GM19463 (cell line): ENCODE measurements at regions not wholly inside any gene's neighbourhood (a gene's known extent, or its start where the extent isn't known, plus 50 kb on each side); places are given as distances from the start of the nearest gene placed in this dataset.
"Not testable (repeated sequence)": the region's sequence is repeated elsewhere in the genome, so short reads cannot be mapped to it uniquely, and the experiment has no call there.

Experiments
- ATAC-seq: cut with Tn5 transposase; IDR thresholded peaks from one replicate; pipeline ENCODE4 v1.9.1; 2021; ENCODE audit warnings: mild to moderate bottlenecking, moderate library complexity; ENCODE audit not compliant: unreplicated experiment

DNA sequence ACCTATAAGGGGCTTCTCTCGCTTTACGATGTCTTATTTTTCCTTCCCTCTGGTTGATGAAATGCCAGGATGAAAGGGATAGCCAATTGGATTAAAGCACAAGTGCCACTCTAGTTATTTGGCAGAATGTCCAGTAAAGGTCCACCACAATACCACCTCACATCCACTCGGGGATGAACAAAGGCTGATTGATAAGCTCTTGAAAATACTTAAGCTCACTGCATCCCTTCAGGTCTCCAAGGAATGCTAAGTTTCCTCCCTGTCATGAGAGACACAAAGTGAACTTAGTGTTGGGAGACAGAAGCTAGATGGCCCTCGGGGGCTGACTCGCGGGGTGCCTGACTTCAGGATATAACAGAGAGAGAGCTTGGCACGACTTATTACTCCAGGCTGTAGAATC, 185.9 kb upstream of the ZNF644 start:
- not testable (repeated sequence) for ATAC-seq

DNA sequence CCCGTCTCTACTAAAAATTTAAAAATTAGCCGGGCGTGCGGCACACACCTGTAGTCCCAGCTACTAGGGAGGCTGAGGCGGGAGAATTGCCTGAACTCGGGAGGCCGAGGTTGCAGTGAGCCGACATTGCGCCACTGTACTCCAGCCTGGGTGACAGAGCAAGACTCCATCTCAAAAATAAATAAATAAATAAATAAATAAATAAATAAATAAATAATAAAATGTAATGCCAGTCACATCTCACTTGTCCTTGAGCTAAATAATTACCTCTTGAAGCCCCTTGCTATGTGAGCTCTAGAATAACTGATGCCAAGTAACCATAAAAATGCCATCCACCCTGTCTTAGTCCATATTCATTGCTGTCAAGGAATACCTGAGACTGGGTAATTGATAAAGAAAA, 182.3 kb upstream of the ZNF644 start:
- ATAC-seq: not testable (repeated sequence)

DNA sequence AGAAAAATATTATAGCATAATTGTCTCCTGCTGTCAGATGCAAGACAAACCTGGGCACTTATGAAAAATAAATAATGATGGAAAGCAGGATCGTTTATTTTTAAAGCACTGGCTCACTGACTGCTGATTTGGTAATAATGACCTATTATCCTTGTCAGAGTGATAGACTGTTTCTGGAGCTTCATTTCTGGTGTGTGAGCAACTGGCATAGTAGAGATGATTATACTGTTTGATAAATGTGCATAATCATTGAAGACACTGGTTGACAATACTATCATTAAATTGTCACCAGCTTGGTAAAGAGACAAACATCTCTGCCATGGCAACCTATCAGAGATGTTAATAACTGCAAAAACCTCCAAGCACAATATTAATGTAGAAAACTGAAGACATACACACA, 179.9 kb upstream of the ZNF644 start:
- no peak for ATAC-seq

DNA sequence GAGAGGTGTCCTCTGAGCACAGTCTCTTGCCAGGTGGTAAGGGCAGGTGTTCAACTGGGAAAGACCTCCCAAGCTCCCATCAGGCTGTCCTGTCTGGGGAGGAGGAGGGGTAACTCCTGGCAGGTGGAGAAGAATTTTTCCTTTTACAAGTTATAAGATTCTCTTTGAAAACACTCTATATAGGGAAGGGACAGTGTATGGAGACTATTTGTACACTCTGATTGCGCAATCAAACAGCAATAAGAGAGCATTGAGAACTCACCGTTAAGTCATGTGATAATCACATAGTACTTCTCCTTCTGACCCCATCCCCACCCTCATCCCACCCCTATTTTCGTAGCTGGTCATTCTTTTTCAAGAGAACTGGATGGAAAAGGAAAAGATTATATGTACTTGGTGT, 179.3 kb upstream of the ZNF644 start:
- ATAC-seq: no peak

DNA sequence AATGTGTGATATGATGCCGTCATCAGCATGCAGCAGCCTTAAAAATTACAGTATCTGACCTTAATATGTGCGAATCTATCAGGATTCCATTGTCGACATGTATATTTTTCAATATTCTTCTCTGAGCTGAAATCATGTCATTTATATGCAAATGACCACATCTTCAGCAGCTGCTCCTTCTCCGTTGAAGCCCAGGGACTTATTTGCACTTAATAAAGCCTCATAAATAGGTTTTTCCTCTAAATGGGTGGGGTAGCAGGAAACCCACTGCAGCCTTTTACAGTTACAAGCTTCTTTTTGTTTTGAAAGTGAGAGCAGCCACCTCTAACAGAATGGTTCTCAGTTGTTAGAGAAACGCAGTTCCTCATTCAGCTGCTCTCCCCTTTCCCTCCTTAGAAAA, 178.8 kb upstream of the ZNF644 start:
- ATAC-seq: no peak

DNA sequence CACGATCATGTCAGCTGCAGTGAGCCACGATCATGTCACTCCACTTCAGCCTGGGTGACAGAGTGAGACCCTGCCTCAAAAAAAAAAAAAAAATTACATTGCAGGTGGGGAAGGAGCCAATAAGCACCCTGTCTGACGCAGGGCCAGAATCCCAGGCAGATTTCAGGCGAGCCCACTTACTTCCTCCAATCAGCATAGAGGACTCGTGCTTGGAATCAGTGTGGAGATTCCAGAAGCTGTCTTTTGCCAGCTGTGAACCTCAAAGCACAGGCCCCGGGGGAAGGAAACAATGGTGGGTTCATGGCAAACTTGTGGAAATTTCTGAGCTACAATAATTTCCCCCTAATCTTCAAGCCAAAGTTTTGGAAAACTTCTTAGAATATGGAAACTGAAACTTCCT, 178.2 kb upstream of the ZNF644 start:
- ATAC-seq: no peak

DNA sequence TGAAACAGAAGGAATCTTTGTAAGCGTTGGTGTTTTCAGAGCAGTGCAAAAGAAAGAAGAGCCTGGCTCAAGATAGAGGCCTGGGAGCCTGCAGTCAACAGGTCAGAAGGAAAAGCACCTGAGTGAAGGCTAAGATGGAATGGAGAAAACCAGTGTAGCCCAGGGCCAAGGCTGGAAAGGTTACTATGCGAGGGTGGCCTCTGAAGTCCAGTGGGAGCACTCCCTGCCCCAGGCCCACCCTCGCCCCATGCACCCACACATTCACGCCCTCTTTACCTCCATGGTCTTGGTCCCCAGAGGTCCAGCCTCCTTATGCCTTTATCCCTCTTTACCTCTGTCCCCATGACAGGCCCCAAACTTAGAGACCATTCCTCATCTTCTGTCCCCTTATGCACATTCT, 169.2 kb upstream of the ZNF644 start:
- ATAC-seq: no peak

DNA sequence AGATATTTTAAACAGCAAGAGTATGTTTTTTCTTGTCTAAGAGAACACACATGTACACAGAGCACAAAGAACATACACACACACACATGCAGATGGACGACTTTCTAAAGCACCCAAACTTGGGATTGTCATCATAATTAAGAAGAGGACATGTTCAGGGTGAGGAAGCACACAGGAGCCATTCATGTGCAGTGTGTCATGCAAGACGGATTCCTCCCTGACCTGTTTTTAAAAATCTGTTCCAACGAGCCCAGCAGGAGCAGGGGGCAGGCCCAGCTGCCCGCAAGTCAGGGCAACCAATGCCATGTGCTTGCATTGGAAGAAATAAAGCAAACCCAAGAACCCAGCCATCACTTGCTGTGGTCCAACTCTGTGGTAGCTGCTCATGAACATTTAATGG, 167.3 kb upstream of the ZNF644 start:
- no peak for ATAC-seq

DNA sequence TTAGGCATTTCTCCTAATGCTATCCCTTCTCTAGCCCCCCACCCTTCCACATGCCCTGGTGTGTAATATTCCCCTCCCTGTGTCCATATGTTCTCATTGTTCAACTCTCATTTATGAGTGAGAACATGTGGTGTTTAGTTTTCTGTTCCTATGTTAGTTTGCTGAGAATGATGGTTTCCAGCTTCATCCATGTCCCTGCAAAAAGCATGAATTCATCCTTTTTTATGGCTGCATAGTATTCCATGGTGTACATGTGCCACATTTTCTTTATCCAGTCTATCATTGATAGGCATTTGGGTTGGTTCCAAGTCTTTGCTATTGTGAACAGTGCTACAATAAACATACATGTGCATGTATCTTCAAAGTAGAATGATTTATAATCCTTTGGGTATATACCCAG, 161.0 kb upstream of the ZNF644 start:
- not testable (repeated sequence) for ATAC-seq

DNA sequence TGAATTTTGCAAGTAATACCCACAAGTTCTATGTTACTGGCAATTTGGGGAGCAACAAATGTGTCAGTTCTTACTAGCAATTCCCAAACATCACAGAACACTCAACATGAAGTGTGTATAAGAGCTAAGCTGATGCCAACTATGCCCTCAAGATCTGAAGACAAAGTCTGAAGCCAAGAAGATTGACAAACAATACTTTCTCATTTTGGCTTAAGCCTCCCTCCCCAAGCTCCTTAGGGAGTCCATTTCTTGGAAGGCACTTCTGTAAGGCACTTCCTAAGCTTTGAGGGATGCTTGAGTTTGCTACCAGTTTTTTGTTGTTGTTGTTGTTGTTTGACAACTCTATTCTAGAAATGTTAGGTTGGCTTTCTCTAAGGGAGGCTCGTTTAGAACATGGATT, 154.4 kb upstream of the ZNF644 start:
- no peak for ATAC-seq

DNA sequence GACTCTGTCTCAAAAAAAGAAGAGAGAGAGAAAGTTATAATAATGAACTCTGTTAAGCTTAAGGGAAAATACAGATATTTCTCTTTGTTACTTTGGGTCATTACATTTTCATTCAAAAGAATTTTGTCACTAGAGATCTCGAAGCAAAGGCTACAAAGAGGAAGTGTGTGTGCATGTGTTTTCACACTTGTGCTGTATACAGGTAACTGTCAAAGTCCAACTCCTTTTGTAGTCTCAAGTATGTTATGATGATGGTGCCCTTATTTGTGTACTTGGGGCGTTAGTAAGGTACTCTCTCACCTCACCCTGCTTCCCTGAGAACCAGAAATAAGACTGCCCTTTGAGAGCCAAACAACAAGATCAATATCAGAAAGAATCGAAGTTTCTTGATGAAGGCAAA, 152.9 kb upstream of the ZNF644 start:
- ATAC-seq: no peak

DNA sequence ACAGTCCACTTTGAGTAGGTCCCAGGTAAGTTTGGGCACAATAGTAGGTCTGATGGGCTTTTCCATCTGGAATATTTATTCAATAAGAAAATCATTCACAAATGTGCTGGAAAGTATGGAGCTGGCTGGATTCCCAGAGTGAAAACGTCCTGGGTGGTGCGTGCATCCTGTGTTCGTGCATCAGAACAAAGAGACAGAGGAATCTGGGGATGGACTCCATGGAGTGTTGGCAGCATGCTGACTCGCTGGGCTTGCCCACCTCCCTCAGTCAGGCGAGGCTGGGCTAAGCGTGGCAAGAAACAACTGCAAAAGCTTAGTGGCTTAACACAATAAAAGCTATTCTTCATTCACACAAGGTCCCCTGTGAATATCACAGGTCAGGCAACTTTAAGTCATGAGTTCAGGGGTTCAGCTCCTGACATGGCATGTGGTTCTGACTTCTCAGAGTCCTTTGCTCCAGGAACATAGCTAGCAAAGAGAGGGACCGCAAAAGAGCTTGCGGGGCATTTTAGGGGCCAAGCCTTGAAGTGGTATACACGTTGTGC, 151.6 kb upstream of the ZNF644 start:
- no peak for ATAC-seq

DNA sequence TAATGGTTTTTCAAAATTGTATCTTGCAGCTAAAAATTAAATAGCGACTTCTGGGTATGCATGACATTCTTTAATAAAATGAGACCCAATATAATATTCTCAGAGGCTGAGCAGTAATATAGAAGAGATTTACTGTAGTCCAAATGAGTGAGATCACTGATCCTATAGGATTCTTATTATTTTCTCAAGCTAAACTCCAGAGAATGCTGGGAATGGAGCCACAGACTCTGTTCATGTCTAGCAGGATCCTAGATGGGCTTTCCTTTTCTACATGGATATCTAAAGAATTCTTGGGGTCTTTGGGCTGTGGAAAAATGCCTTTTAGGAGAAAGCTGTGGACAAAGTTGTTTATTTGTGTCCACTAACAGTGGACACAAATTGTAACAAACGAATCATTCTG, 150.7 kb upstream of the ZNF644 start:
- no peak for ATAC-seq

DNA sequence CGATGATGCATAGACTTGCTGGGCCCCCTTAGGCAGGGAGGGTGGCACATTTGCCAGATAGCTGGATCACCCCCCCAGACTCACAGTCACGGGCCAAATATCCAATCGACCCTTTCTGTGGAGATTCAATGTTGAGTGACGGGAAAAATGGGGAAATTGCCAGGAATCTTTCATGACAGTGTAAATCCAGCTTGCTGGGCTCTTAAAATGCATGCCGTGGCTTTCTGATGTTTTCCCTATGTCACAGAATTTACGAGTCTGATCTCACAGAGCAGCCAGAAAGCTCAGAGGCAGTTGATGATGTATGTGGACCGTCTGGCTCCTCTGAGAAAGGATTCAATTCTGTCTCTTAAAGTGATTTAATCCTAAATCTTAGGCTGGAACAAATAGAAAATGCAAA, 150.1 kb upstream of the ZNF644 start:
- ATAC-seq: no peak

DNA sequence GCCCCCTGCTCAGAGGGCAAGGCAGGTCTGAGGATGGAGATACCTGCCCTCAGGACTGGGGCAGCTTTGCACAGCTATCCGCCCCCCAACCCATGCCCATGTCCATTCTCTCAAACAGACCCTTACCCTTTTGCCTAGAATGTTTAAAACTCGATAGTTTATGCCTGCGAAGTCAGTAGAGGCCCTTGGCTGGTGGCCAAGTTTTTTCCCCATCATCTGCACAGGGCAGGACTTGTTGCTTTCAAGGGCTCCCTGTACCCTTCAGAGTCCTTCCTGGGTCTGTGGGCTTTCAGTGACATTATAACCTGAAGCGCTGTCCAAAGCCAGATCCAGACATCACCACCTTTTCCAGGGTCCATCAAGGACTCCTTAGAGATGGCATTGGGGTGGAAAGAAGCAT, 148.7 kb upstream of the ZNF644 start:
- no peak for ATAC-seq

DNA sequence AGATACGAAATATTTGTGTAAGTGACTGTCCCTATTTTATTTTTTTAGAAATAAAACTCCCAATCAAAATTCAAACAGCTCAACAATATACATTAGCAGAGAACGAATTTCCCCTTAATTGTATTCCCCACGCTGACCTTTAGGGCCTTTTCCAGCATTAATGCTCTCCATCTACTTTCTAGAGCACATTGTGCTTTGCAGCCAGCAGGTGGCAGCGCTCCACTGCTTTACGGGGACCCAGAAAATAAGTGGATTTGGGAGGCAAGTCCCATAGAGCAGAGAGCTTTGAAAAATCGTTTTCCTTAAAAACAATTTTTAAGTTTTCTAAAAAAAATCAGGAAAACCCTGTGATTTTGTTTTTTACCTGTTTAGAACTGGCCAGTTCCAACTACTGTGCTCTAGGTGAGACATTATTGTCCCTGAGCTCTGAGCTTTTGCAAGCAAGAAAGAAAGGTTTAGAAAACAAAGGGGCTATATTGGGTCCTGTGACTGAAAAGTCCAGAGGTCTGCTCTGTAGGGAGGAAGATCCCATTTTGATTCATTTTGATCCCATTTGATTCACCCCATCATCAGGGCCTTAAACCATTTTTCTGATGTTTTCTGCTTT, 144.4 kb upstream of the ZNF644 start:
- peak; percentile 57 for ATAC-seq

DNA sequence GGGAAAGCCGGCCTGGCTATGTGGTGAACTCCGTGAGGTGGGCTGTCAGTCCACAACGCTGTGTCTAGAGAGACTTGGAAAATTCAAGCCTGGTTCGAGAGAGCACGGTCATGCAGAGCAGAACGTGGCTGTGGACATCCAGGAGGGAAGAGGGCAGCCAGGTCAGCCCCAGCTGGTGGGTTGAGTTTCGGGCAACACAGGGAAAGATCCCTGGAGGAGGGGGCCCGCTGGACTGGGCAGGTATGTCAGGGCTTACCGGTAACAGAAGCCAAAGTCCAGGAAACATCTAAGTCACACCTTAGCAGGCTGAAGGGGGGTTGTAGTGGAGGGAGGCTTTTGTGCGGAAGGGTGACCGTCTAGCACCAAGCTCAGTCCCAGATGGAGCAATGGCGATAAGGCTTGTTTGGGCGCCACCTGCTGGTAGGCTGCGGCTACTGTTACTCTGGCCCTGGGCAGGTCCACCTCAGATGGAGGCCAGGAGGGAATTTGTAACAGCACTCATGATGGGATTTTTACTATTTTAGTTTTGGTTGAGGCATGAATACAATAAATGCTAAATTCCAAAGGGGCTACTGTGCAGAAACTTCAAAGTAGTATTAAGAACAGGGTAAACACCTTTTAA, 143.3 kb upstream of the ZNF644 start:
- peak; percentile 92 for ATAC-seq

DNA sequence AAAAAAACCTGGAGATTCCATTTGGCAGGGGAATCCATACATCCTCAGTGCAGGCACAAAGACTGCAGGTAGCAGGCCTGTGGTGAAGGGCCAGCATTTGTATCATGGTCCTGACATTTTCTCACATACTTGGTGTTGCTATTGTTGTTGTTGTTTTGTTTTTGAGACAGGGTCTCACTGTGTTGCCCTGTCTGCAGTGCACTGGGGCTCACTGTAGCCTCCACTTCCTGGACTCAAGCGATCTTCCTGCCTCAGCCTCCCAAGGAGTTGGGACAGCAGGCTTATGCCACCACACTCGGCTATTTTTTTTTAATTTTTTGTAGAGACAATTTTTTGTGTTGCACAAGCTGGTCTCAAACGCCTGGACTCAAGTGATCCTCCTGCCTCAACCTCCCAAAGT, 140.8 kb upstream of the ZNF644 start:
- no peak for ATAC-seq

DNA sequence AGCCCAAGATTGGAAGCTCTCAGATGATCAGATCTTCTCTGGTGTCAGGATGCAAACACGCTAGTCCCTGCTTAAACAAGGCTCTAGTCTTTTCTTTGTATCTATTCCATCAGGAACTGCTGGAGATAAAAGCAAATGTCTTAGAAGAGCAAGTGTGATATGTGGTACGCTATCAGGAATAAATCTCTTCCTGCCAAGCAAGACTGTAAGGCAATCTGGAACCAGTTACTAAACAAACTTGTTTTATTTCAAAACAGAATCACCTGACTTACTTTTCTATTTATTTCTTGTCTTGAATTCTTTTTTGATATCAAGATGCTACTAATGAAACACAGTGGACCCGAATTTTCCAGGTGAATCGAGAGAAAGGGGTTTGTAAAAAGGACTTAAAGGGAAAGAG, 139.9 kb upstream of the ZNF644 start:
- no peak for ATAC-seq

DNA sequence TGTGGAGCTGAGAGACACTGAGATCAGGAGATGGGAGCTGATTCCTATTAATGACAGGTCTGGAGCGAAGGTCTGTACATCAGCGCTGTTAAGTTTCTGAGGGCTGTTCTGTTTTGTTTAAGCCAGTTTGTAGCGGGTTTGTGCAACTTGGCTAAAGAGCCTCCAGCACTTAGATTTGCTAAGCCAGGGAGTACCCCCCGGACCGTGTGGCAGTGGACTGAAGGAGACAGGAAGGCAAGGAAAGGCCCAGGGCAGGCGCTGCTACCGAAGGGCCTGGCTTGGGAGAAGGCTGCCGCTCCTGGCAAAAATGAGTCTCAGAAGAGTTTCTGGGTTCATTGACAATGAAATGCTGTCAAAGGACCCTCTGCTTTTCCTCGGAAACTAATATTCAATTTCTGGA, 139.3 kb upstream of the ZNF644 start:
- ATAC-seq: no peak

DNA sequence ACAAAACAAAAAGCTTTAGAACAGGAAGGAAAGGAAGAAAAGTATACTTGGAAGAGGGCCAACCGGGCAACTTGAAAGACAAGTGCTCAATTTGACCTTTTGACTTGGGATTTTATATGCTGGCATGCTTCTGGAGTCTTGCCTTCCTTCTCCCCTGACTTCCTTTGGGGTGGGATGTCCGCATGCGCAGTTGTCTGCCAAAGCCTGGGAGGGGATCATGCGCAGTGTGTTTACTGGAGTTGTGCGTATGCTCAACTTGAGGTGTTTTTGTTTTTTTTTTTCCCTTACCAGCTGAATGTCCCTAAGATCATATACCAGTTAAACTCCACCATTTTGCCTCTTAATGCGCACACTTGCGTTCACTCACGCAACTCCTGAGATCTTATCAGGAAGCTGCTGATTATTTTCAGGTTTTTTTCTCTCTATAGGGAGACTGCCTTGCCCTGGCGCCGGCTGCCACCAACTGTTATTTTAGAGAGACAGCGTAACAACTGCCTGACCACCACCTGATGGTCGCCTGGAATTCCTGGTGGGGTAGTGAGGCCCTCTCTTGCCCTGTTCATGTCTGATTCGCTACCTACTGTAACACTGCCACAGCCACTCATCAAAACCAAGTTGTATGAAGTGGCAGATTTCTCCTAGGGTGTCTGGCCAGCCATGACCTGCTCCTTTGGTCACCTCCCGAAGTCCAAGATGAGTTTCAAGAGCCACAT, 138.7 kb upstream of the ZNF644 start:
- ATAC-seq: no peak

DNA sequence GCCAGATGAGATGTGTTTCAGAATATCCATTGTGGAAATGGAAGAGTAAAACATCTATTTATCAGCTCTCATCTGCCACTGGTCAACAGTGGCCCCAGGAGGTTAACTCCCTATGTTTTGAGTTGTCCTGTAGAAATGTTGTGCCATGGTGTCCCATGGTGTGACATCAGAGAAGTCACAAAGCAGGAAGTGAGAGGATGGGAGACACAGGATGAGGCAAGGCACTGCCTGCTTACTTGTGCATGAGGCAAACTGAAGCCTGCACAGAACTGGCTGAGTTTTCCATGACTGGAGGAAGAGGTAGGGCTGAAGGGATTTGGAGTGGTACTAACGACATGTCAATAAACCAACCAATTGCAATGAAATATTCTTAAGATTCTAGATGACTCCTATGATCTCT, 131.5 kb upstream of the ZNF644 start:
- ATAC-seq: no peak
